Ishikawa (cell line): ENCODE measurements at regions not wholly inside any gene's neighbourhood (a gene's known extent, or its start where the extent isn't known, plus 50 kb on each side); places are given as distances from the start of the nearest gene placed in this dataset.

ENCODE experiments used
- CEBPB ChIP-seq: IDR thresholded peaks from 2 replicates; pipeline ENCODE4 v1.6.1; 2012
- CREB1 ChIP-seq: IDR thresholded peaks from 2 replicates; pipeline ENCODE4 v1.6.1; 2012; ENCODE audit warnings: low read depth
- EGR1 ChIP-seq: IDR thresholded peaks from 2 replicates; pipeline ENCODE4 v1.6.1; 2012
- EP300 ChIP-seq: IDR thresholded peaks from 2 replicates; pipeline ENCODE4 v1.6.1; 2012; ENCODE audit warnings: borderline replicate concordance
- FOXM1 ChIP-seq: IDR thresholded peaks from 2 replicates; pipeline ENCODE4 v1.6.1; 2012; ENCODE audit warnings: low read depth, borderline replicate concordance
- NFIC ChIP-seq: IDR thresholded peaks from 2 replicates; pipeline ENCODE4 v1.6.1; 2012
- RAD21 ChIP-seq: IDR thresholded peaks from 2 replicates; pipeline ENCODE4 v1.6.1; 2012; ENCODE audit warnings: low read depth
- TAF1 ChIP-seq: IDR thresholded peaks from 2 replicates; pipeline ENCODE4 v1.6.1; 2012; ENCODE audit warnings: low read depth, mild to moderate bottlenecking
- TCF12 ChIP-seq: IDR thresholded peaks from 2 replicates; pipeline ENCODE4 v1.6.1; 2012; ENCODE audit warnings: low read depth
- YY1 ChIP-seq: IDR thresholded peaks from 2 replicates; pipeline ENCODE4 v1.6.1; 2012; ENCODE audit warnings: low read depth
- ZBTB7A ChIP-seq: IDR thresholded peaks from 2 replicates; pipeline ENCODE4 v1.6.1; 2012; ENCODE audit warnings: low read depth
- TF ChIP-seq, protein P1 (sequence below): IDR thresholded peaks from 2 replicates; pipeline ENCODE4 v1.6.1; 2012
- TF ChIP-seq, protein P2 (sequence below): IDR thresholded peaks from 2 replicates; pipeline ENCODE4 v1.6.1; 2012
- TF ChIP-seq, protein P3 (sequence below): IDR thresholded peaks from 2 replicates; pipeline ENCODE4 v1.6.1; 2012; ENCODE audit warnings: low read depth, mild to moderate bottlenecking

DNA sequence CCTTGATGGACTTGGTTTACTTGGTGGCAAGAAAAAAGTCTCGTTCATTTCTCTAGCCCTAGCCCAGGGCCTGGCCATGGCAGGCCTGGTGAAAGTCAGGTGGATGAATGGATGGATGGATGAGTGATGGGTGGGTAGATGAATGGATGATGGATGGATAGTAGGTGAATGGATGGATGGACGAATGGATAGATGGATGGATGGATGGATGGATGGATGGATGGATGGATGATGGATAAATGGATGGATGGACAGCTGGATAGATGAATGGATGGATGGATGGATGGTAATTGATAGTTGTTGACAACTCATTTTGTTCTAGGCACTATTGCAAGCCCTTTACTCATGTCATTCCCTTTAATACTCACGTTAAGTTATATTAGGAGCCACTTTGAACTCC lies 86.1 kb upstream of the ANO1 start:
- TF ChIP-seq FOXM1 (no peak), TAF1 (no peak), EGR1 (no peak), EP300 (no peak), TCF12 (no peak), CREB1 (no peak), YY1 (no peak), CEBPB (no peak), RAD21 (no peak)
- TF ChIP-seq, protein P1, sequence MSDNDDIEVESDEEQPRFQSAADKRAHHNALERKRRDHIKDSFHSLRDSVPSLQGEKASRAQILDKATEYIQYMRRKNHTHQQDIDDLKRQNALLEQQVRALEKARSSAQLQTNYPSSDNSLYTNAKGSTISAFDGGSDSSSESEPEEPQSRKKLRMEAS, result no peak

DNA sequence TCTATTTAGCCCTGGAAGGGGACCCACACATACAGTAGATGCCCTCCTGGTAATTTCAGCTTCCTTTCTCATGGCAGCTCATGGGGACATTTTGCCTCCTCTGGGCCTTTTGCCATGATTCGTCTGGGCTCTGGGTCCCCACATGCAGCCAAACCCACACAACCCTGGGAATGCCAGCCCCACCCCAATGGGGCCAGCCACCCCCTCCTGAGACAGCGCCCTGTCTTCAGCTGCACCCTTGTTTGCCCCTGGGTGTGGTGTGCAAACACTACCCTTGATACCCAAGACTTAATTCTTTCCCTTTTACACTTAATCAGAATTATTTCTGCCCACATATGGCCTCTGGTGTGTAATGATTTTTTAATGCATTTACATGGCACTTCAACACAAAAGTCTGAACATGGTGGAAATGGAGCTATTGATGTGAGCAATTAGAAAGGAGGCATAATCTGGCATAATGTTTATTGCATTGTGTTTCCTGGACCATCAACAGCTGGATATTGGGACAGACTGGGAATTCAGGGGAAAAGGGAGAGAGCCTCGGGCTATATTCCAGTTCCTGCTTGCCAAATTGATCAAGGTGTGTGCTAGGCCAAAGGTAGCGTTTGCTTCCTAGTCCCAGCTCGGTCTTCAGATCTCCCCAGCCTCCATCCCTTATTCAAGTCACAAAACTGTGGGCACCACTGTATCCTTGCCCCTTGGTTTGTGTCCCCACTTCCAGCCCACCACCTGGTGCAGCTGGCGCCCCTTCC lies 85.0 kb upstream of the ANO1 start:
- no peak for TF ChIP-seq EP300
- no peak for TF ChIP-seq YY1
- TF ChIP-seq FOXM1, result no peak
- TF ChIP-seq CREB1, result no peak
- TF ChIP-seq ZBTB7A, result no peak
- TF ChIP-seq, protein P2, sequence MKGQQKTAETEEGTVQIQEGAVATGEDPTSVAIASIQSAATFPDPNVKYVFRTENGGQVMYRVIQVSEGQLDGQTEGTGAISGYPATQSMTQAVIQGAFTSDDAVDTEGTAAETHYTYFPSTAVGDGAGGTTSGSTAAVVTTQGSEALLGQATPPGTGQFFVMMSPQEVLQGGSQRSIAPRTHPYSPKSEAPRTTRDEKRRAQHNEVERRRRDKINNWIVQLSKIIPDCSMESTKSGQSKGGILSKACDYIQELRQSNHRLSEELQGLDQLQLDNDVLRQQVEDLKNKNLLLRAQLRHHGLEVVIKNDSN, result no peak
- no peak for TF ChIP-seq EGR1

DNA sequence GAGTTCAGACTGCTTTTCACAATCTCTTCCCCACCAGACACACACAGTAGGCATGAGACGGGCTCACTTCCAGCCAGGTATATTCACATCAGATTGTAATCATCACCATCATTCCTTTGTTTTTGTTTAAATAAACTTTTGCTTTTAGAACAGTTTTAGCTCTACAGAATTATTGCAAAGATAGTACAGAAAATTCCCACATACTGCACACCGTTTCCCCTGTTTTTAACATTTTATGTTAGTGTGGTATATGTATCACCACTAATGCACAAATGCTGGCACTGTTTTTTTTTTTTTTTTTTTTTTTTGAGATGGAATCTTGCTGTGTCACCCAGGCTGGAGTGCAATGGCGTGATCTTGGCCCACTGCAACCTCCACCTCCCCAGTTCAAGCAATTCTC lies 83.3 kb upstream of the ANO1 start:
- no peak for TF ChIP-seq RAD21
- TF ChIP-seq FOXM1, result no peak
- TF ChIP-seq EP300, result no peak
- no peak for TF ChIP-seq TCF12
- no peak for TF ChIP-seq CEBPB
- TF ChIP-seq, protein P2, result no peak
- TF ChIP-seq EGR1, result no peak
- TF ChIP-seq YY1, result no peak
- TF ChIP-seq, protein P3, sequence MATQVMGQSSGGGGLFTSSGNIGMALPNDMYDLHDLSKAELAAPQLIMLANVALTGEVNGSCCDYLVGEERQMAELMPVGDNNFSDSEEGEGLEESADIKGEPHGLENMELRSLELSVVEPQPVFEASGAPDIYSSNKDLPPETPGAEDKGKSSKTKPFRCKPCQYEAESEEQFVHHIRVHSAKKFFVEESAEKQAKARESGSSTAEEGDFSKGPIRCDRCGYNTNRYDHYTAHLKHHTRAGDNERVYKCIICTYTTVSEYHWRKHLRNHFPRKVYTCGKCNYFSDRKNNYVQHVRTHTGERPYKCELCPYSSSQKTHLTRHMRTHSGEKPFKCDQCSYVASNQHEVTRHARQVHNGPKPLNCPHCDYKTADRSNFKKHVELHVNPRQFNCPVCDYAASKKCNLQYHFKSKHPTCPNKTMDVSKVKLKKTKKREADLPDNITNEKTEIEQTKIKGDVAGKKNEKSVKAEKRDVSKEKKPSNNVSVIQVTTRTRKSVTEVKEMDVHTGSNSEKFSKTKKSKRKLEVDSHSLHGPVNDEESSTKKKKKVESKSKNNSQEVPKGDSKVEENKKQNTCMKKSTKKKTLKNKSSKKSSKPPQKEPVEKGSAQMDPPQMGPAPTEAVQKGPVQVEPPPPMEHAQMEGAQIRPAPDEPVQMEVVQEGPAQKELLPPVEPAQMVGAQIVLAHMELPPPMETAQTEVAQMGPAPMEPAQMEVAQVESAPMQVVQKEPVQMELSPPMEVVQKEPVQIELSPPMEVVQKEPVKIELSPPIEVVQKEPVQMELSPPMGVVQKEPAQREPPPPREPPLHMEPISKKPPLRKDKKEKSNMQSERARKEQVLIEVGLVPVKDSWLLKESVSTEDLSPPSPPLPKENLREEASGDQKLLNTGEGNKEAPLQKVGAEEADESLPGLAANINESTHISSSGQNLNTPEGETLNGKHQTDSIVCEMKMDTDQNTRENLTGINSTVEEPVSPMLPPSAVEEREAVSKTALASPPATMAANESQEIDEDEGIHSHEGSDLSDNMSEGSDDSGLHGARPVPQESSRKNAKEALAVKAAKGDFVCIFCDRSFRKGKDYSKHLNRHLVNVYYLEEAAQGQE, result no peak
- no peak for TF ChIP-seq NFIC
- no peak for TF ChIP-seq ZBTB7A
- TF ChIP-seq TAF1, result no peak

DNA sequence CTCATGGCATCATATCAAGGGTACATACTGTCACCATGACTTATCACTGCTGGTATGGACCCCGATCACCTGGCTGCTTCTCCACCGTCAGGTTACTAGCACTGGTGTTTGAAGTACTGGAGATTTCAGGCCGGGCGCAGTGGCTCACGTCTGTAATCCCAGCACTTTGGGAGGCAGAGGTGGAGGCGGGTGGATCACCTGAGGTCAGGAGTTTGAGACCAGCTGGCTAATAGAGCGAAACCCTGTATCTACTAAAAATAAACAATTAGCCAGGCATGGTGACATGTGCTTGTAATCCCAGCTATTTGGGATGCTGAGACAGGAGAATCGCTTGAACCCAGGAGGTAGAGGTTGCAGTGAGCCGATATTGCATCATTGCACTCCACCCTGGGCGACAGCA lies 82.4 kb upstream of the ANO1 start:
- no peak for TF ChIP-seq RAD21
- no peak for TF ChIP-seq EGR1
- TF ChIP-seq, protein P3, result no peak
- TF ChIP-seq FOXM1, result no peak
- TF ChIP-seq ZBTB7A, result no peak
- TF ChIP-seq EP300, result no peak
- TF ChIP-seq, protein P1, result no peak
- no peak for TF ChIP-seq TAF1
- no peak for TF ChIP-seq CEBPB
- no peak for TF ChIP-seq YY1

DNA sequence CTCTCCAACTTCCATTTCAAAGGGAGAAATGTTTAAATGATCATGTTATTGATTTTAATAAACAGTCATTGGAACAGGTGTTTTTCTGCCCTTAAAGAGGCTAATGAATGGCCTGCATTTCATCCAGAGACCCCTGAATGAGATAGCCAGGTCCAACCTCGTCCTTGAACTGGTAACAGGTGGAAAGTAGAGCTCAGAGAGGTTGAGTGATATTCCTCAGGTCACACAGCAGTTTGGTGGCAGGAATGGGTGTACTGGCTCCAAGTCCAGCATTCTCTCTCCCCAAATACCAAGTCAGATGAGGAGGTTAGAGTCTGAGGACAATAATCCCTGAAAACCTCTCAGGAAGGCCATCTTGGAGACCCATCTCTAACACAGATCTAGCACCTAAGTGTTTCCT lies 81.7 kb upstream of the ANO1 start:
- TF ChIP-seq, protein P2, result no peak
- TF ChIP-seq CREB1 (no peak), YY1 (no peak), ZBTB7A (no peak), FOXM1 (no peak), TAF1 (no peak)
- TF ChIP-seq, protein P3, result no peak
